ENCODE measurements at regions not wholly inside any gene's neighbourhood (a gene's known extent, or its start where the extent isn't known, plus 50 kb on each side); places are given as distances from the start of the nearest gene placed in this dataset.

DNA sequence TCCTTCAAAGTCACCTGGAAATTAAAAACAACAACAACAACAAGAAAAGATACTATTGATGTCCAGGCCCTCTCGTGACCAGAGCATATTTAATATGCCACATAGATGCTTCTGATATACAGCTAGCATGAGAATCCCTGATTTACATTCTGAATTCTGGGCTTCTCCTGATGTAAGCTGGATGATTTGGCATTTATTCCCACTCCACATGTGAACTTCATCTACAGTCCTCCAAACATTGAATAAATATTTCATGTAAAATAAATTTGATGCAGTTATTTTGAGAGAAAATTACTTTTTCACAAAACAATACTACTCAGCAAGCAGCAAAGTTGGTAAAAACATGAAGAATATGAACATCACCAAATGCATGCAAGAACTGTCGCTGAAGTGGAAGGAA is 453.2 kb upstream of the SETBP1 start:
- DNase-seq (ENCODE audit: insufficient read length) (no peak), FAIRE-seq (no peak)
- no peak for TF ChIP-seq TAF1 (IDR thresholded peaks at IDR 0.05; ENCODE audit: borderline replicate concordance, low read depth, low read length)
- TF ChIP-seq POLR2A (IDR thresholded peaks at IDR 0.05; ENCODE audit: low read depth, low read length): no peak
- no peak for TF ChIP-seq POLR2AphosphoS5 (IDR thresholded peaks at IDR 0.05; ENCODE audit: low read depth, low read length)

DNA sequence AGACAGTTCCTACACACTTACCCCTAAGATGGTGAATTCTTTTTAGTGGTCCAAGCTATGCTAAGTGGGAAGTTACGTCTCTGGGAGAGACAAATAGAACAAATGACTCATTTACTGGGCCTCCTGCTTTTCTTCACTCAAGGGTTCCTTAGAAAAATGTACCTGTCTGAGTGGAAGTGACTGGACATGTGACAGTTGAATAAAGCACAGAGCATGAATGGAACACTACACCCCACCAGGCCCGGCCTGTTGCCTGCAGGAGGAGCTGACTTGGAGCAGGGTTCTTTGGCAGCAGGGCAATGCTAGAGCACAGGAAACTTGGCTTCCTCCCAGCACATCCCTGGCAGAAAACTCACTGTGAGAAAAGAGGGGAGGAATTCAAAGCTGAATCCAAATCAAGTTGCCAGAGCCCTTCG is 451.0 kb upstream of the SETBP1 start:
- TF ChIP-seq POLR2AphosphoS5 (IDR thresholded peaks at IDR 0.05; ENCODE audit: low read depth, low read length) (no peak), POLR2A (IDR thresholded peaks at IDR 0.05; ENCODE audit: low read depth, low read length) (no peak), TAF1 (IDR thresholded peaks at IDR 0.05; ENCODE audit: borderline replicate concordance, low read depth, low read length) (no peak)
- FAIRE-seq: no peak
- no peak for DNase-seq (ENCODE audit: insufficient read length)

DNA sequence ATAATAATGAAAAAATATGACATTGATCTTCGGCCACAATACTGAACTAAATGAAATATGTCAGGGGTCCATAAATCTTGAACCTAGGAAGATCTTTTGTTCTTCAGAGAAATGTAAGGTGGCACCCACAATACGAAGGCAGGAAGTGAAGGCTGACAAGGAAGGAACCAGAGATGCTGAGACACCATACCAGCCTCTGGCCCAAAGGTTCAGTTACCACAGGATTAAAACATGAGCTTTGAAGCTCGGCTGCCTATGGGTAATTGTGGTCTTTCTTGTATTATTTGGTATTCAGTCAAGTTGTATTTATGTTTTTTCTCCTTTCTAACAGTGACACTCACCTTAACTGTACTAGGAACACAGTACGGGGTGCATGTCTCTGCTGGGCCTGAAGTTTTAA is 448.8 kb upstream of the SETBP1 start:
- DNase-seq (ENCODE audit: insufficient read length): no peak
- no peak for FAIRE-seq
- TF ChIP-seq POLR2A (IDR thresholded peaks at IDR 0.05; ENCODE audit: low read depth, low read length) (no peak), POLR2AphosphoS5 (IDR thresholded peaks at IDR 0.05; ENCODE audit: low read depth, low read length) (no peak), TAF1 (IDR thresholded peaks at IDR 0.05; ENCODE audit: borderline replicate concordance, low read depth, low read length) (no peak)

DNA sequence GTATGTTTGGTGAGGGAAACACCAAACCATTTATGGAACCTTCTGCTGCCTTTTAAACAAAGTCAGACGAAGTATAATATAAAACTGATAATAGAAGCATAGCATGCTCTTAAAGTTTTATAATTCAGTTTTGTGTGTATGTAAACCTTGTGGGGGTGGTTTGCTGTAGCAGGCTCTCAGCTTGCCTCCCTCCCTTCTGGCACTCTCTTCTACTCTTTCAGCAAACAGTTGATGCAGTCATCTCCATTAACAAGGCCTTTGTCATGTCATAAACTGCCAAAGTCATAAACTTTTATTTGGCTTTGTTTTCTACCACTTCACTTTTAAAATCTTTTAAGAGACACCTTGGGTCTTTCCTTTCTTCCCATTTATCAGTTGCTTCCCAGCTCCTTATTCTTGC is 448.2 kb upstream of the SETBP1 start:
- DNase-seq (ENCODE audit: insufficient read length) (no peak), FAIRE-seq (no peak)
- no peak for TF ChIP-seq TAF1 (IDR thresholded peaks at IDR 0.05; ENCODE audit: borderline replicate concordance, low read depth, low read length)
- no peak for TF ChIP-seq POLR2A (IDR thresholded peaks at IDR 0.05; ENCODE audit: low read depth, low read length)
- TF ChIP-seq POLR2AphosphoS5 (IDR thresholded peaks at IDR 0.05; ENCODE audit: low read depth, low read length): no peak

DNA sequence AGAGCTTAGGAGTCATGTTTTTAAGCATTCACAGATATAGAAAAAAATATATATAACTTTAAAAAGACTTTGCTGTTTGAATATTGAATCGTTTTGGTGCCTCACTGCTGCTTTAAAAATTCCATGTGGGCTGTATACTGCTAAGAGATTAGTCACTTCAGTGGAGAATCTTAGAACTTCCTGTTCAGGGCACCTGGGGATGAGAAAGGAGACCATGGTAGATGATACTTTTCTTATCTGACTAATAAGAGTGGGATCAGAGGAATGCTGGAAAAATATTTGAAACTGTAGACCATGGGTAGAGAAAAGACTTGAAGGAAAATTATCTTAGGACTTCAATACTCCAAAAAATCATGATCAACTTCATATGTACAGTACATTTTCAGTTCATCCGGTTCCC is 442.2 kb upstream of the SETBP1 start:
- TF ChIP-seq POLR2A (IDR thresholded peaks at IDR 0.05; ENCODE audit: low read depth, low read length) (no peak), POLR2AphosphoS5 (IDR thresholded peaks at IDR 0.05; ENCODE audit: low read depth, low read length) (no peak), TAF1 (IDR thresholded peaks at IDR 0.05; ENCODE audit: borderline replicate concordance, low read depth, low read length) (no peak)
- DNase-seq (ENCODE audit: insufficient read length): no peak

DNA sequence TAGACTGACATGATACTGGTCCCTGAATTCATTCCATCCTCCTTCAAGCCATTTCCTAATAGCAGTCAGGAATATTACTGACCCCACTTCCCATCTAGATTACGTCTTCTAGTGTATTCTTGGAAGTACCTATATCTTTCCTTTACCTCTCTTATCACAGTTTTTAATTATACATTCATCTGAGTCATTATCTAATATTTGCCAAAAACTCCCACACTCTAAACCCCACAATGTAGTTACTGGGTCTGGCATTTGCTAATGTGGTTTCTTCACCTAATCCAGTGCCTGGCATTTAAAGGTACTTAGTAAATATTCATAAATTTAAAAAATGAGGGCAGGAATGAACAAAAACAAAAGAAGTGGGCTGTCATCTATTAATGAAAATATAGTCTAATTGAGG is 441.8 kb upstream of the SETBP1 start:
- FAIRE-seq: no peak
- TF ChIP-seq TAF1 (IDR thresholded peaks at IDR 0.05; ENCODE audit: borderline replicate concordance, low read depth, low read length) (no peak), POLR2A (IDR thresholded peaks at IDR 0.05; ENCODE audit: low read depth, low read length) (no peak), POLR2AphosphoS5 (IDR thresholded peaks at IDR 0.05; ENCODE audit: low read depth, low read length) (no peak)
- DNase-seq (ENCODE audit: insufficient read length): no peak

More for the DNA sequence above, 442.2 kb upstream of the SETBP1 start:
- no peak for FAIRE-seq

DNA sequence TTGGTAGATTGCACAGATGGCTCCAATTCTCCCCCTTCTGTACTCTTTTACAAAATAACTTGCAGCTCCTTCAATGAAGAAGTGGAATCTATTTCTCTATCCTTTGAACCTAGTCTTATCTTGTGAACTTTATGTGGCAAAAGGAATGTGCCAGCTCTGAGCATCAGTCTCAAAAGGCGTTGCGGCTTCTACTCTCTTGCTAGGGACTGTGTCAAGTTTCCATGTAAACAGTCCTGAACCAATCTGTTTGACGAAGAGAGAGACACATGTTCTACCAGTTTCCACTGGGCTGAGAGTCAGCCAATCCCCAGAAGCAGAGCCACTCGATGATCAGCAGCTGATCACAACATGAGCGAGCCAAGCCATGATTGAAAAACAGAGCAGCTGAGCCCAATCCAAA is 439.7 kb upstream of the SETBP1 start:
- no peak for TF ChIP-seq POLR2A (IDR thresholded peaks at IDR 0.05; ENCODE audit: low read depth, low read length)
- no peak for TF ChIP-seq TAF1 (IDR thresholded peaks at IDR 0.05; ENCODE audit: borderline replicate concordance, low read depth, low read length)
- FAIRE-seq: no peak
- DNase-seq (ENCODE audit: insufficient read length): no peak

DNA sequence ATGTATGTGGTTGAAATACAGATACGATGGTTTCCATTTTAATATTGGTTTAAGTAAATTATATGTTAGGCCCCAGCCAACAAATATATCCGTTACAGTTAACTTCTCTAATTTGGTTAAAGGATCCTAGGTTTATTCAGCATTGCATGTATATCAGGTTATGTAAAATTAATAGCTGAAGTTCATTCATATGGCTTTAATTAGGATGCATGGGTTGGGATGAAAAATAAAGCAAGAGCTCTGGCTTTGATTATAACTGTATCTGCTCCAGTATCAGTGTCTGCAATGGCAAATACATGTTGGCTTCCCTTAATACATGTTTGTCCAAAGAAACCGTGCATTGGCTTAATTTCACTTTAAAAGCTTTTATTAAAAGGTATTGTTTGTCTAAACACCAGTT is 435.7 kb upstream of the SETBP1 start:
- no peak for FAIRE-seq
- no peak for DNase-seq (ENCODE audit: insufficient read length)
- no peak for TF ChIP-seq TAF1 (IDR thresholded peaks at IDR 0.05; ENCODE audit: borderline replicate concordance, low read depth, low read length)
- no peak for TF ChIP-seq POLR2A (IDR thresholded peaks at IDR 0.05; ENCODE audit: low read depth, low read length)
- no peak for TF ChIP-seq POLR2AphosphoS5 (IDR thresholded peaks at IDR 0.05; ENCODE audit: low read depth, low read length)

DNA sequence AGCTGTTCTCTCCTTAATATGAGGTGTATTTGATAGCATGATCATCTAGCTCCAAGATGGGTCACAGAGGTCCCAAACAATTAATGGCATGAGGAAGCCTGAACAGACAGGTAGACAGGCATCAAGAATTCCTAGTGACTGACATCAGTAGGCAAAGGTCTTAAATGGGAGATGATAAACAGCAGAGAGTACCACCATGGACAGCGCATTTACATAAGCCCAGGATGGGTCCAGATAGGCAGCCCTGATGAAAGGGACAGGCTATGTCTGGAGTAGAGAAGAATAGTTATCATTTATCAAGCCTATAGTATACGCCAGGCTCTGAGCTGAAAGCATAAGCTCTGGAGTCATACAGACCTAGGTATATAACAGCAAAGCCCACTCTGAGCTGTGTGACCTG is 434.7 kb upstream of the SETBP1 start:
- FAIRE-seq: no peak
- TF ChIP-seq TAF1 (IDR thresholded peaks at IDR 0.05; ENCODE audit: borderline replicate concordance, low read depth, low read length): no peak
- no peak for TF ChIP-seq POLR2A (IDR thresholded peaks at IDR 0.05; ENCODE audit: low read depth, low read length)
- TF ChIP-seq POLR2AphosphoS5 (IDR thresholded peaks at IDR 0.05; ENCODE audit: low read depth, low read length): no peak
- no peak for DNase-seq (ENCODE audit: insufficient read length)

DNA sequence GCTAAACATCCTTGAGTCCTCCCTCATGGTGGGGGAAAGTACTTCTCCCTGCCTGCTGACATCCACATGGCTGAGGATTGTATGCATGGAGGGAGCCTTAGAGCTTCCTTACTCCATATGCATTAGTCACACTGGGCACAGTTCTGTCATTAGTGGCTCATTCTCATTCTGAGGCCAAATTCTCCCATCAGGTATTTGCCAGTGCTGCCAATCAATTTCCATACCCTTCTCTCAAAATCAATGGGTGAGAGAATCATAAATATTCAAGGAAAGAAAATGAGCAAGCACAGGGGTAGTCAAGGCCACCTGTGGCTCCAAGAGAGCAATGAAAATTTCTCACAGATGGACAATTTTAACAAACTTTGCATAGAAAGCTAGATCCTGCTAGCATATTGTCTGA is 422.6 kb upstream of the SETBP1 start:
- FAIRE-seq (no peak), DNase-seq (ENCODE audit: insufficient read length) (no peak)
- TF ChIP-seq TAF1 (IDR thresholded peaks at IDR 0.05; ENCODE audit: borderline replicate concordance, low read depth, low read length): no peak
- no peak for TF ChIP-seq POLR2AphosphoS5 (IDR thresholded peaks at IDR 0.05; ENCODE audit: low read depth, low read length)
- no peak for TF ChIP-seq POLR2A (IDR thresholded peaks at IDR 0.05; ENCODE audit: low read depth, low read length)

DNA sequence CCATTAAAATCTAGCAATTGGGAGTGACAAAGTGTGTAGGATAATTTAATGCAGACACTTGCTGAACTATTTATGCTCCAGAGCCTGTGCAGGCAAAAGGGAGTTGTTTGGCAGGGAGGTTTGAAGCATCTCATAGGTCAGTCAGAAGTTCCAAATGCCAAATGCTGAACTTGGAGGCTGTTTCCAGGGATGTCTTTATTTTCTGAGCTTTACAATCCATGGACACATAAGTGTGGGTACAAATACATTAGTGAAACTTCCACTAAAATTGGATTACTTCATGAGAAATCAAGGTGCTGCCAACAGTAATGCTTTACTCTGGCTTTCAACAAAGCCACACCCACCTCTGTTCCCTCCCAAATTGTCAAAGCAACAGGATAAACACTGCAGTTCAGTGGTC is 422.1 kb upstream of the SETBP1 start:
- no peak for DNase-seq (ENCODE audit: insufficient read length)

DNA sequence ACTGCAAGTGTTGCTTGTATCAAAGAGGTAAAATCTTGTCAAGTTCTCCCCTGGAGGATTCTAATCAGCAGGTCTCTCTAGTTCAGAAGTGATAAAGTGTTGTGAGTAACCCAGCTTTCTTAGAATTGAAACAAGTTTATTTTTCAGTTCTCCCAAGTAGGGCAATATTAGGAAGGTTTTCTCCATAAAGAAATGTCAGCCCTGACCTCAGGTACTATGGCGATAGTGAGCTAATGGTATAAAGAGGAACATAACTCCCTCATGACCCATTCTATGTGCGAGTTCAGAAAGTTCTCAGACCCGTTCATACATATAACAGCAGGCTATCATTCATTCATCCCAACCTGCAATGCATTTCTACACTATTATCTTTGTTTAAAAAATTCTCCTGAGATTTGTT is 421.1 kb upstream of the SETBP1 start:
- FAIRE-seq (no peak), DNase-seq (ENCODE audit: insufficient read length) (no peak)
- TF ChIP-seq POLR2AphosphoS5 (IDR thresholded peaks at IDR 0.05; ENCODE audit: low read depth, low read length) (no peak), TAF1 (IDR thresholded peaks at IDR 0.05; ENCODE audit: borderline replicate concordance, low read depth, low read length) (no peak), POLR2A (IDR thresholded peaks at IDR 0.05; ENCODE audit: low read depth, low read length) (no peak)

More for the DNA sequence above, 422.1 kb upstream of the SETBP1 start:
- no peak for FAIRE-seq
- no peak for TF ChIP-seq POLR2A (IDR thresholded peaks at IDR 0.05; ENCODE audit: low read depth, low read length)
- TF ChIP-seq POLR2AphosphoS5 (IDR thresholded peaks at IDR 0.05; ENCODE audit: low read depth, low read length): no peak

DNA sequence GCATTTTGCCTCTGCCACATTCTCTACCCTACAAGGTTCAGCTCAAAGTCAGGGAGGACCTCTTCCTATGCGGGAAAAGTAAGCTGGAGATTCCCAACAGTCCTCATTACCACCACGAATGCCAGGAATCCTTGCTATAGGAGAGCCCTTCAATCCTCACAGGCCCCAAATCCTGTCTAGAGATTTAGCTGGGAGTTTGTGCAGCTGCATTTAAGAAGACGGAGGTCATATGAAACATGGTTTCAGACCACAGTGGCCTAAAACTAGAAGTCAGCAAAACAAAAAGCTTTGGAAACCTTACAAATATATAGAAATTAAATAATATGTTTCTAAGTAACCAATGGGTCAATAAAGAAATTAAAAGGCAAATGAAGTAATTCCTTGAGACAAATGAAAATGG is 415.3 kb upstream of the SETBP1 start:
- no peak for TF ChIP-seq POLR2A (IDR thresholded peaks at IDR 0.05; ENCODE audit: low read depth, low read length)
- TF ChIP-seq TAF1 (IDR thresholded peaks at IDR 0.05; ENCODE audit: borderline replicate concordance, low read depth, low read length): no peak
- TF ChIP-seq POLR2AphosphoS5 (IDR thresholded peaks at IDR 0.05; ENCODE audit: low read depth, low read length): no peak
- FAIRE-seq (no peak), DNase-seq (ENCODE audit: insufficient read length) (no peak)
